Caco-2 (cell line): ENCODE measurements at regions not wholly inside any gene's neighbourhood (a gene's known extent, or its start where the extent isn't known, plus 50 kb on each side); places are given as distances from the start of the nearest gene placed in this dataset.

ENCODE experiments used
- BruUV-seq: library from RNA; stranded (reverse); fragments of 400-500 nt; replicated peaks from 2 replicates; lab custom pipeline; 2021; lab: Mats Ljungman, UMichigan
- CTCF ChIA-PET: fragments of 300-600 bp; sonication (Branson Sonifier 250); formaldehyde crosslinking; loops from one replicate; lab custom pipeline; 2022; ENCODE audit warnings: antibody characterized with exemption; lab: Charles Lee
- POLR2A ChIA-PET: fragments of 300-600 bp; sonication (Branson Sonifier 250); formaldehyde crosslinking; loops from one replicate; lab custom pipeline; 2022; ENCODE audit warnings: antibody characterized with exemption; lab: Charles Lee
- DNase-seq, 2 experiments: peaks; one replicate each; pipeline versions ENCODE4 v3.0.0 to v3.0.0-alpha.2; 2020 to 2022
- H3K27me3 ChIP-seq: replicated peaks from 2 replicates; pipeline ENCODE4 v1.6.0; 2011; ENCODE audit warnings: low read length; ENCODE audit not compliant: control insufficient read depth, insufficient read depth
- H3K36me3 ChIP-seq: 2 replicates; pipeline ENCODE4 v1.5.1; 2011; ENCODE audit warnings: low read length; ENCODE audit not compliant: control insufficient read depth, insufficient read depth
- H3K4me1 ChIP-seq: fragments of 250-450 bp; sonication (Bioruptor Pico); 2 replicates; pipeline ENCODE4 v1.5.1; 2020; ENCODE audit warnings: mild to moderate bottlenecking
- H3K4me3 ChIP-seq: 2 replicates; pipeline ENCODE4 v1.5.1; 2011; ENCODE audit warnings: low read depth, mild to moderate bottlenecking, control low read depth, low read length
- H3K9me3 ChIP-seq: fragments of 250-450 bp; sonication (Bioruptor Pico); 2 replicates; pipeline ENCODE4 v1.5.1; 2020; ENCODE audit warnings: mild to moderate bottlenecking, moderate library complexity
- H3K27ac Mint-ChIP-seq: one replicate; pipeline ENCODE4 v1.8.0; 2022; ENCODE audit warnings: mixed read lengths; ENCODE audit not compliant: unreplicated experiment
- H3K27me3 Mint-ChIP-seq: one replicate; pipeline ENCODE4 v1.8.0; 2022; ENCODE audit warnings: mixed read lengths; ENCODE audit not compliant: insufficient read depth, unreplicated experiment
- H3K36me3 Mint-ChIP-seq: one replicate; pipeline ENCODE4 v1.8.0; 2022; ENCODE audit warnings: mild to moderate bottlenecking, mixed read lengths; ENCODE audit not compliant: insufficient read depth, unreplicated experiment
- H3K4me1 Mint-ChIP-seq: one replicate; pipeline ENCODE4 v1.8.0; 2022; ENCODE audit warnings: low read depth, mixed read lengths; ENCODE audit not compliant: unreplicated experiment
- H3K4me3 Mint-ChIP-seq: one replicate; pipeline ENCODE4 v1.8.0; 2022; ENCODE audit warnings: mild to moderate bottlenecking, moderate library complexity, mixed read lengths; ENCODE audit not compliant: unreplicated experiment
- H3K9me3 Mint-ChIP-seq: one replicate; pipeline ENCODE4 v1.8.0; 2022; ENCODE audit warnings: mixed read lengths; ENCODE audit not compliant: unreplicated experiment
- intact Hi-C: fragments of 100-400 bp; cut with micrococcal nuclease; formaldehyde crosslinking; loops from one replicate; pipeline ENCODE4 v1.10.0; 2022; ENCODE audit not compliant: unreplicated experiment
- TF ChIP-seq, protein P1 (sequence below), 2 experiments: fragments of 200-600 bp in 1 of 2; IDR thresholded peaks; 1 replicate in 1 of 2; 2 replicates in 1 of 2; pipeline versions ENCODE4 v1.5.1 to v1.8.0; 2011 to 2022; ENCODE audit warnings: antibody characterized with exemption in 1 of 2, control low read depth in 1 of 2, inconsistent platforms in 1 of 2, low read depth in 1 of 2, low read length in 1 of 2, mild to moderate bottlenecking in 1 of 2, moderate library complexity in 1 of 2; ENCODE audit not compliant: insufficient read depth in 1 of 2, severe bottlenecking in 1 of 2, unreplicated experiment in 1 of 2

GRCh38 chr1:224541072-224541790 lies 74.9 kb upstream of the CNIH3 start:
- TF ChIP-seq, protein P1, sequence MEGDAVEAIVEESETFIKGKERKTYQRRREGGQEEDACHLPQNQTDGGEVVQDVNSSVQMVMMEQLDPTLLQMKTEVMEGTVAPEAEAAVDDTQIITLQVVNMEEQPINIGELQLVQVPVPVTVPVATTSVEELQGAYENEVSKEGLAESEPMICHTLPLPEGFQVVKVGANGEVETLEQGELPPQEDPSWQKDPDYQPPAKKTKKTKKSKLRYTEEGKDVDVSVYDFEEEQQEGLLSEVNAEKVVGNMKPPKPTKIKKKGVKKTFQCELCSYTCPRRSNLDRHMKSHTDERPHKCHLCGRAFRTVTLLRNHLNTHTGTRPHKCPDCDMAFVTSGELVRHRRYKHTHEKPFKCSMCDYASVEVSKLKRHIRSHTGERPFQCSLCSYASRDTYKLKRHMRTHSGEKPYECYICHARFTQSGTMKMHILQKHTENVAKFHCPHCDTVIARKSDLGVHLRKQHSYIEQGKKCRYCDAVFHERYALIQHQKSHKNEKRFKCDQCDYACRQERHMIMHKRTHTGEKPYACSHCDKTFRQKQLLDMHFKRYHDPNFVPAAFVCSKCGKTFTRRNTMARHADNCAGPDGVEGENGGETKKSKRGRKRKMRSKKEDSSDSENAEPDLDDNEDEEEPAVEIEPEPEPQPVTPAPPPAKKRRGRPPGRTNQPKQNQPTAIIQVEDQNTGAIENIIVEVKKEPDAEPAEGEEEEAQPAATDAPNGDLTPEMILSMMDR (IDR thresholded peaks at IDR 0.05; ENCODE audit: insufficient read depth in 1 of 2, low read depth in 1 of 2, low read length in 1 of 2, severe bottlenecking in 1 of 2, unreplicated experiment in 1 of 2) = no peak
- H3K27me3 ChIP-seq = no peaks in the 10 kb centered on the region
- Mint-ChIP-seq H3K4me3 (no peak overlapping the region), H3K9me3 (no peaks in the 10 kb centered on the region), H3K4me1 (peaks cover 5% of the 10 kb centered on the region), H3K27ac (no peak overlapping the region), H3K27me3 (peaks cover 4% of the 10 kb centered on the region), H3K36me3 (no peaks in the 10 kb centered on the region)
- intact Hi-C loops = no loop called here
- DNase-seq = no peak
- no peaks in the 10 kb centered on the region for H3K4me1 ChIP-seq
- H3K4me3 ChIP-seq = no peak overlapping the region
- no peaks in the 10 kb centered on the region for H3K36me3 ChIP-seq
- no peaks in the 10 kb centered on the region for H3K9me3 ChIP-seq
- POLR2A ChIA-PET = no interaction called here
- BruUV-seq = no TSS peak
- CTCF ChIA-PET = interaction anchor here (0.6 kb wide), 1 partner anchor 763 kb away, joined by 3 read pairs; no protein-coding TSS in a partner anchor

DNA sequence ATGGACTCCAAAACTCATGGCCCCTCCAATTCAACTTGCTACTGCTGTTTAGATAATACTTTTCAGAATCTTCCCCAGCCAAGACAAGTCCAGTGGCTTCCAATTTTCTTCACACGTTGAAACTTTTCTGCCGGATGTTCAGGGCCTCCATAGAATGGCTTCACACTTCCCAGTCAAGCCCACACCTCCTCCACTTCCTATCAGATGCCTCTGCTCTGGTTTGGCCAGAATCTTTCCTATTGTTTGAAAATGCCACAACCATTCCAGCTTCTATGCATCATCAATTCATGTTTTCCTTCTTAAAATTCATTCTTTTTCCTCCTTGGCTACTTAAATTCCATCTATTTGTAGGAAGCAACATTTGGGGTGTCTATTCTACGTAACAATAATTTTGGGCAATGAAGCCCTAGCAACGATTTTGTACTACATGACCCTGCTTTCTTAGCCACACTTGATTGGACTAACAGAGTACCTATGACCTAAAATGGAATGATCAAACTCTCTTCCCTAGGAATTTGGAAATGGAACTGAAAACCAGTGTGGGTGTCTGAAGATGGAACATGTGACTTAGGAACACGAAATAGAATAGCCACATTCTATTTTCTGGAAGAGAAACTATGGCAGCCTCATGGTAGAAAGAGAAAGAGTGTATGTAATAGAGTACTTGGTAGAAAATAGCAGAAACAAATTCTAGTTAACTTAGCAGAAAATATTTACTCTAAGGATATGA lies 74.1 kb upstream of the CNIH3 start:
- no peaks in the 10 kb centered on the region for H3K36me3 Mint-ChIP-seq
- TF ChIP-seq, protein P1 (IDR thresholded peaks at IDR 0.05; ENCODE audit: insufficient read depth in 1 of 2, low read depth in 1 of 2, low read length in 1 of 2, severe bottlenecking in 1 of 2, unreplicated experiment in 1 of 2) = no peak
- ChIA-PET CTCF (interaction anchor here (0.6 kb wide), 1 partner anchor 764 kb away, joined by 3 read pairs; no protein-coding TSS in a partner anchor), POLR2A (no interaction called here)
- H3K36me3 ChIP-seq = no peaks in the 10 kb centered on the region
- peaks cover 5% of the 10 kb centered on the region for H3K27me3 Mint-ChIP-seq
- no peak overlapping the region for H3K4me3 Mint-ChIP-seq
- H3K27me3 ChIP-seq = no peaks in the 10 kb centered on the region
- peaks cover 5% of the 10 kb centered on the region for H3K4me1 Mint-ChIP-seq
- intact Hi-C loops = no loop called here
- H3K9me3 Mint-ChIP-seq = no peaks in the 10 kb centered on the region
- H3K9me3 ChIP-seq = no peaks in the 10 kb centered on the region
- H3K27ac Mint-ChIP-seq = no peak overlapping the region
- no peaks in the 10 kb centered on the region for H3K4me1 ChIP-seq
- no TSS peak for BruUV-seq
- DNase-seq = no peak
- no peak overlapping the region for H3K4me3 ChIP-seq

- CTCF ChIA-PET = no interaction called here
- H3K4me1 ChIP-seq = no peaks in the 10 kb centered on the region
- no peaks in the 10 kb centered on the region for H3K36me3 ChIP-seq
- Mint-ChIP-seq H3K36me3 (no peaks in the 10 kb centered on the region), H3K4me1 (peaks cover 5% of the 10 kb centered on the region), H3K9me3 (no peaks in the 10 kb centered on the region), H3K27ac (no peak overlapping the region), H3K4me3 (no peak overlapping the region), H3K27me3 (peaks cover 5% of the 10 kb centered on the region)
- no TSS peak for BruUV-seq
- POLR2A ChIA-PET = no interaction called here
- TF ChIP-seq, protein P1 (IDR thresholded peaks at IDR 0.05; ENCODE audit: insufficient read depth in 1 of 2, low read depth in 1 of 2, low read length in 1 of 2, severe bottlenecking in 1 of 2, unreplicated experiment in 1 of 2) = no peak
- no peak overlapping the region for H3K4me3 ChIP-seq
- no peak for DNase-seq
- no peaks in the 10 kb centered on the region for H3K27me3 ChIP-seq
- H3K9me3 ChIP-seq = no peaks in the 10 kb centered on the region
- intact Hi-C loops = no loop called here
Measured at GRCh38 chr1:224542783-224543440, 73.2 kb upstream of the CNIH3 start.
